HT1080 (cell line): ENCODE measurements at regions not wholly inside any gene's neighbourhood (a gene's known extent, or its start where the extent isn't known, plus 50 kb on each side); places are given as distances from the start of the nearest gene placed in this dataset.
"Not testable (repeated sequence)": the region's sequence is repeated elsewhere in the genome, so short reads cannot be mapped to it uniquely, and the experiment has no call there.

ENCODE experiments used
- DNase-seq: peaks from one replicate; pipeline ENCODE4 v3.0.0-alpha.2; 2015; ENCODE audit warnings: low read depth

DNA sequence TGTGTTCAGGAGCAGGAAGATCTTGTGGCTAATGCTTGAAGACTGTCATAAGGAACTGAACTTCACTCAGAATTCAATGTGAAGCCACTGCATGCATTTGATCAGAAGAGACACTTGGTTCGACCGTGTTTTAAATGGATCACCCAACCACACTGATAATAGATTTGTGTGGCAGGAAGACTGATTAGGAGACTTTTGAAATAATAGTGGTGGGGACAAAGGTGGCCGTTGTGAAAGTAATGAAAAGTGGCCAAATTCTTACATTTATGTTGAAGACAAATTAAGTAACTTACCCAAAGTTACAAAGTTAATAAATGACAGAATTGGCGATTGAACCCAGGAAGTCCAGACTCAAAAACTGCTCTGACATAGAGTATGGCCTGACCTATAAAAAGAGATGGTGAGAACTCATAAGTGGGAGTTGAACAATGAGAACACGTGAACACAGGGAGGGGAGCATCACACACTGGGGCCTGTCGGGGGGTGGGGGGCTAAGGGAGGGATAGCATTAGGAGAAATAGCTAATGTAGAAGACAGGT lies 286.9 kb upstream of the DNAJC19 start:
- no peak for DNase-seq

GRCh38 chr3:181274025-181274424 lies 284.5 kb upstream of the DNAJC19 start:
- DNase-seq = no peak

DNA sequence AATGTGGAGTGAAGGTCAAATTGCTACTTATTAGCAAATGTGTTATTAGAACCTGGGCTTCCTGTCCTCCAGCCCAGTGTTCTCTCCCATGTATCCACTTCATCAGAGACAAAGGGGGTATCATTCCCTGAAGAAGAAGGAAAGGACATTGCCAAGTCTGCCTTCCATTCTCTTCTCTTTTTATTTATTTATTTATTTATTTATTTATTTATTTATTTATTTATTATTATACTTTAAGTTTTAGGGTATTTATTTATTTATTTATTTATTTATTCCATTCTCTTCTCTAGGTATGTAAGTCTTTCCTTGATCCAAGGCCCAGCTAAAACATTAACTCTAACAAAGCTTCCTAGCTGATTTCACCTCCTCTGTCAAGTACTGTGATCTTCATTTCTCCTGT lies 277.8 kb upstream of the DNAJC19 start:
- no peak for DNase-seq

DNA sequence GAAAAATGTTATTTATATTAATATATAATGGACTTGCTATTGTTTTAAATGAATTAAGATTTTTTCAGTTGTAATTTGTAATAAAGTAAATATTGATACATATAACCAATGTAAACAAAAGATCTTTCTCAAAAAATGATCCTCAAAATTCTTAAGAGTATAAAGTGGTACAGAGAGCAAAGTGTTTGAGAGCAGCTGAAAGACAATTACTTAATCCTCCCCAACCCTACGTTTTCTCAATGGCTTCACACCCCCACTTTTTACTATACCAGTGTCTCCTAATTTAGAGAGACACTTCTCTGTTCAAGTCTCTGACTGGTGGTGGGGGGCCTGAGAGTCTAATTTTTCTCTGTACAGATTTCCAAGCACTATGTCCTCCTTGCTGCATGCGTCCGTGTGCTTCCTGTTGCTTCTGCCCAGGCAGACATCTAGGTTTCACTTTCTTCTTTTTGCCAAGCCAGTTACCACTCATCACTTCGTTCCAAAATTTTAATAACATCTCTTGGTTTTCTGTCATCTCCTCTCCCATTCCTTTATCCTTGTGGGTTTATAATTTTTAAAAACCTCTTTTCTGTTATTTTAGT lies 276.3 kb upstream of the DNAJC19 start:
- DNase-seq = peak; percentile 53

- DNase-seq = no peak
These were observed 274.9 kb upstream of the DNAJC19 start for GRCh38 chr3:181264486-181264885.

DNA sequence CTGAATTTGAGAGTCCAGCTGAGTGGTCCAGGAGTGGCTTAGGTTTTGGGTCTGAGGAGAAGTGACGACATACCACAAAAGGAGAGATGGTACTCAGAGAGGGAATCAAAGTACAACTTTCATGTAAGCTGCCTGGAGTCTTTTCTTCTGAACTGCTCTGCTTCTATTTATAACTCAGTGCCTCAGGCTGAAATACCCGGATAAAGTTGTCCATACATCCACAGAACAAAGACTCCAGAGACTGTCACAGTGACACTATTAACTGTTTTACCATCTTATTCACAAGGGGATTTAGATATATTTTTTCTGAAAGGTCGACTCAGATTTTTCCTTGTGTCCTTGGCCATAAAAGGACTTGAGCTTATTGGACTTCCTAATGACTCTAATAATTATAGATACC lies 264.3 kb upstream of the DNAJC19 start:
- no peak for DNase-seq

DNA sequence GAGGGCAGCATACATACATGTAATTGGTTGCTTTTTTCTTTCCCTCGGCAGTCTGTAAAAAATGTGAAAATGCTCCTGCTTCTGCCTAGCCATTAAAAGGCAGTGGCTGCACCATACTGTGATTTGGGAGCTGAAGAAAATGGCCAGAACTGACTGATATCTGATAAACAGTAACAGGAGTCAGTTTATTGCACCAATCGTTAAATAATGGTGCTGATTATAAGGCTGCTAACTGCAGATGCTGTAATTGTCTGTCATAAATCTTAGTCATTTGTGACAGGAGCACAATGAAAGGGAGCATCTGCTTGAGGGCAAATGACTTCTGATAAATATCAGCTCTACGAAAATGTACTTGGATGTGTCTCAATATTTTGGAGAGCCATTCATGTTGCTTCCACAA lies 263.1 kb upstream of the DNAJC19 start:
- no peak for DNase-seq

GRCh38 chr3:181250714-181251113 lies 261.2 kb upstream of the DNAJC19 start:
- no peak for DNase-seq

DNA sequence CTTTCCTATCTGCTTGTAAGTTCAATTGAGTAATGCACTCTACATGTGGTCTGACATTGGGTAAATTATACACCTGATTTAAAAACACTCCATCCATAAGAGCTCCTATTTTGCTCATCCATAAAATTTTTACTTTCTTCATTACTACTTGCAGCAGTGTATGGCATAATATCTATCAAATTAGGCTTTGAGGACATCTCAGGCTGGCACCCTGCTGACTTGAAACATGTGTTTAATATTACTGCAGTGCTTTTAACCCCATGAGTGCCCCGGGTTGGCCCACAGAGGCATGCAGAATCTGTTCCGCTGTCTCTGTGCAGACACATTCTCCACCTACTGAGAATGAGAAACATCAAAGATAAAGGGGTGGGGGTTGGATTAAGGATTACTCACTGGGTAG lies 249.9 kb upstream of the DNAJC19 start:
- no peak for DNase-seq

- no peak for DNase-seq
These were observed 240.7 kb upstream of the DNAJC19 start for GRCh38 chr3:181230258-181230657.

DNA sequence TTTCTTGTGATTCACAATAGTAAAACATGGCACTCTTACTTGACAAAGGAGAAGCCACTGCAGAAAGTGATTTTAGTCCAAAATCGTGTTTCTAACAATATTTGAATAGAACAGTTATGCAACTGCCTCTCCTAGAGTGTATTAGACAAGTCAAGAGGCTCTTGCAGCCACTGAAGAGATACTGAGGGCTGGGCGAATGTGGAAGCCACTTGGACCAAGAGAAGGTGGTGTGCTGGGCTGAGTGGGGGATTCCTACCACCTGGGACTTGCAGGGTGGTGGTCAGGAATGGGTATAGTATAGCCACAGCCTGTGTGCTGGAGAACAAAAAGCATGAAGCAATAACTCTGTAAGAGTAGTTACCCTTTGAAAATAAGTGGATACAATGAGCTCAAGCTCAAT lies 223.8 kb upstream of the DNAJC19 start:
- DNase-seq = no peak

DNA sequence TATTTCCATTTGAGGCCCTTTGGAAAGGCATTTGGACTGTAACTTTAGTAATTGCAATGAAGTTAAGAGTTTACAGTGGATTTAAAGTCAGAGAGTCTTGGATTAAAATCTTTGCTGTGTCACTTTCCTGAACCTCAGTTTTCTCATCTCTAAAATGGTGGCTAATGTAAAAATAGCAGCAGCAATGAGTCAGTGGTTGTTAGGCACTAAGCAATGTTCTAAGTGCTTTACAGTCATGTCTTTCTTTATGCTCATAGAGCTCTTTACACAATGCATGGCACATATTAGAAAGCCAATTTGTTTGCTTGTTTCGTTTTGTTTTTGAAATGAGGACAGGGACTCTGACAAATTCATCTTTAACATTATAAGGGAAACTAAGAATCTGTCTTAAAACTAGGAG lies 222.7 kb upstream of the DNAJC19 start:
- DNase-seq = no peak

GRCh38 chr3:181210275-181210674 lies 220.7 kb upstream of the DNAJC19 start:
- no peak for DNase-seq

- no peak for DNase-seq
These were observed 200.0 kb upstream of the DNAJC19 start for GRCh38 chr3:181189556-181189955.

DNA sequence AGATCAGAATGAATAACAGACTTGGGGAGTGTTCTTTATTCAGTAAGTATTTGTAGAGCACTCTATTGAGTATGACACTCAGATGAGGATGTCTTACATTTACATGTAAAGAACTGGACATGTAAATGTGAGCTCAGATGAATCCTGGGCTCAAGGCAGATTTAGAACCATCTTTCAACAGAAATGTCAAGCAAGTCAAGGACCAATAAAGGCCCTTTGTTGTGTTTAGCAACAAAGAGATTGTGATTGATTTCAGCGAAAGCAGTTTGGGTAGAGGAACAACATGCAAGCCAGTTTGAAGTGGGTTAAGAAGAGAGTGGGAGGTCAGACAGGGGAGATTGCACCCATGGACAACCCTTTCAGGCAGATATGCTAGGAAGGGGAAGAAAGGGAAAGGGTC lies 194.2 kb upstream of the DNAJC19 start:
- DNase-seq = no peak

GRCh38 chr3:181183057-181183456 lies 193.5 kb upstream of the DNAJC19 start:
- DNase-seq = not testable (repeated sequence)

DNA sequence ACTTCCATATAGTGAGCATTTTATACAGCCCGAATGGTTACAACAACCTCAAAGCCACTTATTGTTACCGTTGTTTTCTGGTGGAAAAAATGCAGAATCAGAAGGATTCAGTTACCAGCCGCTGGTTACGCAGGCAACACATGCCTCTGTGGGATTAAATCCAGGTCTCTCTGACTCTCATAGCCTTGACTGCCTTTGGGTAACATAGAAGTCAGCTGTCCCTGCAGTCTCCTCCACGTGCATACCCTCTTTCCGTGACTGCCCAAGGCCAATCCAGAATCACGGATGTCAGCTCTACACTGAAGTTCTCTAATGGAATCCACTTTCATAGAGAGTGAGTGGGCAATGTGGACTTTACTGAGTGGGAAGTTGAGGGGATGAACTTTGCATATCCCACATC lies 189.5 kb upstream of the DNAJC19 start:
- no peak for DNase-seq

DNA sequence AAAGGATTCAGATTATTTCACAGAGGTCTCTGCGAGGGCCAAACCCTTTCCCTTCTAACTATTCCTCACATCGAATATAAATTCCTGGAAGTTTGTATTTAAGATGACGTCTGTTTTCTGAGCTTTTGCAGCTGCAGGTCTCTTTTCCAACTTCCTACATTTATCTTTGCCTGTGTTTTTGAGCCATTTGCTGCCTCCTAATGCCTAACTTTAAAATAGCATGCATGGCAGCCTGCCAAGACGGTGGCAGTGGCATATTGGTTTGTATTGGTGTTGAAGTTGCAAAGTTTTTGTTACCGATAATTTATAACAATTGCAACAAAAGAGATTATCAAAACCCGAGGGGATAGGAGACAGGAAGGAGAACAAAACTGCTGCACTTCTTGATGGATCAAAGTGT lies 187.1 kb upstream of the DNAJC19 start:
- peak; percentile 68 for DNase-seq

GRCh38 chr3:181174676-181175233 lies 185.2 kb upstream of the DNAJC19 start:
- no peak for DNase-seq

DNA sequence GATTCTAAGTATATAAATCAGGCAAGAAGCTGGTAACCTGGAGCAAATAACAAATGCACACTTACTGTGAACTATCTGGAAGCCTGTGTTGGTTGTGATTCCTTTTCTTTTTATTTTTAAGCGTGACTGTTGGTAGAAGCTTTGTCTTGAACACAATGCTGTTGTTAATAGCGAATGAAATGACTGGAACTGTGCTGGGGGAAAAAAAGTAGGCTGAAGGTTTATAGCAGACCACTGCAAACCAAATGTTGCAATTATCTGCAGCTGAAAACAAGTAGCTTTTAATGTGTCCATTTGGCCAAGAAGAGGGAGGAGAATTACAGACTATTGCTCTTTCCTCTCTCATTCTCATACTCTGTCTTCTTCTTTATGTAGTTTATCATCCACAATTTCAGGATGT lies 184.5 kb upstream of the DNAJC19 start:
- DNase-seq = no peak

- no peak for DNase-seq
These were observed 183.7 kb upstream of the DNAJC19 start for GRCh38 chr3:181173227-181173626.

DNA sequence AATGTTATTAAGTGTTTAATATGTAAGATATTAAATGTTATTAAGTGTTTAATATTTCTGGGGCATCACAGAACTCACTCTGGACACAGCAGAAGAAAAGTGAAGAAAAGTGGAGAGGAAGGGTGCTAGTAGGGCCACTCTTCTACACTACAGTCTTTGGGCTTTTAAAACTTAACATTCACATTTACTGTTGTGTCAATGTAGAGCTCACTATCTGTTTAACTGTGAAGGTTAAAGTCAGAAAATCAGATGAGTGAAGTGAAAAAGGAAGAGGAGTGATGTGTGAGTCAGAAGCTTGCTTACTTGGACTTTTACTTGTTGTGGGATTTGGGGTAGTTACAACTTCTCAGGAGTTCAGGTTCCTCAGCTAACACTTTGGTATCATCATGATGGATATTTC lies 145.3 kb upstream of the DNAJC19 start:
- DNase-seq = peak; percentile 13

GRCh38 chr3:181133832-181134231 lies 144.3 kb upstream of the DNAJC19 start:
- no peak for DNase-seq

DNA sequence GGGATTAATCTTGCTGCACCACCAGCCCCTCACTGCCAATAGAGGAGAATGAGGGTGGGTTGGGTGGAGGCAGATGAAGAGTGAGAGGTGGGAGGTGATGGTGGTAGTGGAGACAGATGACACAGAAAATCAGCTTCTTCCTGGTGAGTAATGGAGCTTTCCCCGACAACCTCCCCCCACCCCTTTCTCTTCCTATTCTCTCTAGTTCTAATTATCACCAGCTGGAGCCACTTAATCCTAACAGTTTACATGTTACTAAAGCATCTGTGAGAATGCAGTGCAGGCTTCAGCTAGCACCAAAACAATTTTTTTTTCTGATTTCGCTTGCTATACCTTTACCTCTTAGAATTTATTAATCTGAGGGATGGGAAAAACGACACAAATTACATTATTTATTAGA lies 116.1 kb upstream of the DNAJC19 start:
- DNase-seq = no peak
